K562 (cell line): ENCODE measurements at regions not wholly inside any gene's neighbourhood (a gene's known extent, or its start where the extent isn't known, plus 50 kb on each side); places are given as distances from the start of the nearest gene placed in this dataset.

Experiments
- ATAC-seq: fragments of 200-7000 bp; cut with Tn5 transposase; 3 replicates; pipeline ENCODE4 v1.9.1; 2020; ENCODE audit warnings: moderate library complexity
- BruUV-seq: library from RNA; stranded (reverse); fragments of 400-500 nt; replicated peaks from 2 replicates; lab custom pipeline; 2021; lab: Mats Ljungman, UMichigan
- CTCF ChIA-PET: fragments of 300-600 bp; formaldehyde crosslinking; extraction: SDS; loops from one replicate; lab custom pipeline; 2021; ENCODE audit warnings: low intra/inter-chr PET ratio; lab: Yijun Ruan, JAX
- POLR2A ChIA-PET: fragments of 300-600, 350-650 bp; sonication (Branson Sonifier 250); formaldehyde crosslinking; extraction: SDS; loops from one replicate; lab custom pipeline; 2021; ENCODE audit warnings: antibody characterized with exemption, inconsistent platforms; lab: Yijun Ruan, JAX
- DNase-seq, 4 experiments: peaks; one replicate each; pipeline versions ENCODE4 v3.0.0 to v3.0.0-alpha.2; 2011 to 2018; ENCODE audit warnings: low spot score in 3 of 4, mixed read lengths in 3 of 4; ENCODE audit errors: extremely low read depth in 1 of 4
- FAIRE-seq: peaks from 2 replicates; lab custom pipeline; 2011; peaks lifted over from hg19 to GRCh38; lab: Jason Lieb, UNC
- H2AFZ ChIP-seq: 2 replicates; pipeline ENCODE4 v1.6.0; 2011; ENCODE audit warnings: low read depth, low read length, control low read depth, inconsistent platforms
- H3K27ac ChIP-seq: fragments of 200-600 bp; 3 replicates; pipeline ENCODE4 v1.8.0; 2011; ENCODE audit warnings: low read depth, mild to moderate bottlenecking, control low read depth, inconsistent platforms, low read length, moderate library complexity, mixed read lengths; ENCODE audit errors: extremely low read depth
- H3K27me3 ChIP-seq, 2 experiments: fragments of 300-600 bp in 1 of 2; 2 replicates in 1 of 2; 3 replicates in 1 of 2; pipeline versions ENCODE4 v1.6.0 to v1.8.0; 2011; ENCODE audit warnings: inconsistent platforms in 2 of 2, low read length in 2 of 2, mild to moderate bottlenecking in 1 of 2, mixed read lengths in 1 of 2, moderate library complexity in 1 of 2; ENCODE audit not compliant: control insufficient read depth in 2 of 2, insufficient read depth in 2 of 2
- H3K36me3 ChIP-seq: fragments of 300-600 bp; 3 replicates; pipeline ENCODE4 v1.8.0; 2011; ENCODE audit warnings: mild to moderate bottlenecking, low read length, inconsistent platforms; ENCODE audit not compliant: control insufficient read depth, insufficient read depth
- H3K4me1 ChIP-seq, 2 experiments: fragments of 200-600 bp in 1 of 2; replicated peaks in 1 of 2; 2 replicates in 1 of 2; 3 replicates in 1 of 2; pipeline versions ENCODE4 v1.5.1 to v1.8.0; 2011; ENCODE audit warnings: inconsistent platforms in 2 of 2, low read length in 2 of 2, mild to moderate bottlenecking in 1 of 2, mixed read lengths in 1 of 2, moderate library complexity in 1 of 2; ENCODE audit not compliant: control insufficient read depth in 2 of 2, insufficient read depth in 2 of 2
- H3K4me2 ChIP-seq: 2 replicates; pipeline ENCODE4 v1.6.1; 2011; ENCODE audit warnings: low read length, control low read depth, inconsistent platforms, mixed read lengths; ENCODE audit not compliant: insufficient read depth
- H3K4me3 ChIP-seq: fragments of 200-600 bp; sonication (generic), shearing (Covaris generic); 2 replicates; pipeline ENCODE4 v1.5.1; 2016; ENCODE audit warnings: control low read depth, inconsistent platforms
- H3K79me2 ChIP-seq: fragments of 200-600 bp; 3 replicates; pipeline ENCODE4 v1.8.0; 2011; ENCODE audit warnings: low read length, inconsistent platforms; ENCODE audit not compliant: control insufficient read depth, insufficient read depth
- H3K9ac ChIP-seq, 2 experiments: 2 replicates each; pipeline versions ENCODE4 v1.6.0 to v1.6.1; 2011; ENCODE audit warnings: low read depth in 2 of 2, low read length in 2 of 2, control low read depth in 1 of 2, inconsistent platforms in 1 of 2, mild to moderate bottlenecking in 1 of 2, mixed read lengths in 1 of 2; ENCODE audit not compliant: insufficient read depth in 1 of 2
- H3K9me1 ChIP-seq: one replicate; pipeline ENCODE4 v1.6.0; 2011; ENCODE audit warnings: inconsistent platforms, mild to moderate bottlenecking, low read length, moderate library complexity; ENCODE audit not compliant: control insufficient read depth, insufficient read depth
- H3K9me3 ChIP-seq: replicated peaks from 2 replicates; pipeline ENCODE4 v1.5.1; 2011; ENCODE audit warnings: low read depth, low read length, inconsistent platforms; ENCODE audit not compliant: control insufficient read depth, insufficient read depth
- H4K20me1 ChIP-seq: replicated peaks from 2 replicates; pipeline ENCODE4 v1.6.1; 2011; ENCODE audit warnings: low read length, inconsistent platforms, mixed read lengths; ENCODE audit not compliant: control insufficient read depth, insufficient read depth
- ELF4 ChIP-seq: fragments of 450-650 bp; formaldehyde crosslinking; IDR thresholded peaks from 2 replicates; pipeline ENCODE4 v1.4.0; 2022; ENCODE audit warnings: missing genetic modification characterization
- ILK ChIP-seq: fragments of 450-650 bp; IDR thresholded peaks from 2 replicates; pipeline ENCODE4 v1.6.1; 2016; ENCODE audit warnings: missing genetic modification characterization, low read depth, mild to moderate bottlenecking, missing compliant biosample characterization, moderate library complexity, borderline replicate concordance
- MCM3 ChIP-seq: fragments of 450-650 bp; IDR thresholded peaks from 2 replicates; pipeline ENCODE4 v1.6.1; 2016
- NR3C1 ChIP-seq: sonication (generic); formaldehyde crosslinking; IDR thresholded peaks from 2 replicates; pipeline ENCODE4 v1.8.1; 2022; ENCODE audit warnings: missing genetic modification reagents
- POU5F1 ChIP-seq: fragments of 150-350 bp; IDR thresholded peaks from 2 replicates; pipeline ENCODE4 v1.6.1; 2014; ENCODE audit warnings: borderline replicate concordance, low read length, low read depth, mild to moderate bottlenecking; ENCODE audit not compliant: partially characterized antibody
- SFPQ ChIP-seq: fragments of 200-400 bp; formaldehyde crosslinking; IDR thresholded peaks from 2 replicates; pipeline ENCODE4 v1.6.1; 2017; ENCODE audit warnings: mild to moderate bottlenecking, low read depth, low read length, moderate library complexity
- SMARCA5 ChIP-seq: fragments of 450-650 bp; IDR thresholded peaks from 2 replicates; pipeline ENCODE4 v1.6.1; 2016
- THRA ChIP-seq: fragments of 450-650 bp; IDR thresholded peaks from 2 replicates; pipeline ENCODE4 v1.6.1; 2017; ENCODE audit warnings: mild to moderate bottlenecking, moderate library complexity
- ZNF644 ChIP-seq: fragments of 200-800 bp; sonication (Bioruptor generic); IDR thresholded peaks from 2 replicates; pipeline ENCODE4 v1.6.1; 2016; ENCODE audit warnings: low read depth, missing genetic modification characterization, missing compliant biosample characterization
- WGBS: fragments of 100-300 bp; shearing (Covaris generic); methylation state at CpG from one replicate; pipeline ENCODE4 v1.1.6; 2016; ENCODE audit warnings: low coverage, mixed read lengths; ENCODE audit not compliant: insufficient coverage; ENCODE audit errors: missing lambda C conversion rate; 5-methylcytosine and 5-hydroxymethylcytosine counted together
- in situ Hi-C: fragments of 300-500 bp; cut with MboI; formaldehyde crosslinking; loops from 4 replicates; pipeline ENCODE4 v1.15.0; 2018; ENCODE audit warnings: inconsistent platforms, mixed read lengths
- intact Hi-C: fragments of 100-400 bp; cut with micrococcal nuclease; formaldehyde crosslinking; loops from 2 replicates; pipeline ENCODE4 v1.14.2; 2022
- TF ChIP-seq, protein P1 (sequence below): fragments of 250-450 bp; sonication (Bioruptor Pico); IDR thresholded peaks from 2 replicates; pipeline ENCODE4 v1.4.0; 2020; ENCODE audit warnings: mild to moderate bottlenecking
- TF ChIP-seq, protein P2 (sequence below): IDR thresholded peaks from 3 replicates; pipeline ENCODE4 v1.6.1; 2011; ENCODE audit warnings: borderline replicate concordance, mild to moderate bottlenecking, moderate library complexity; ENCODE audit not compliant: insufficient read length; ENCODE audit errors: extremely low read depth

- Histone ChIP-seq H3K4me1 (no peaks in the 10 kb centered on the region), H3K9me1 (no peaks in the 10 kb centered on the region), H3K4me2 (no peak overlapping the region), H4K20me1 (no peaks in the 10 kb centered on the region), H3K9ac (no peak overlapping the region), H3K27ac (no peak overlapping the region), H3K27me3 (no peaks in the 10 kb centered on the region), H3K36me3 (no peaks in the 10 kb centered on the region), H3K79me2 (no peaks in the 10 kb centered on the region), H2AFZ (no peak overlapping the region), H3K4me3 (no peak overlapping the region), H3K9me3 (no peaks in the 10 kb centered on the region; the same call in 1 of the 2 replicates)
- intact Hi-C loops, result no loop called here
- ATAC-seq, result no peak
- ChIA-PET POLR2A (no interaction called here), CTCF (no interaction called here)
- 0% methylated on average over 5 of the region's 5 CpGs for WGBS
- DNase-seq, result no peak
- no TSS peak for BruUV-seq
- no peak for FAIRE-seq
- in situ Hi-C loops, result no loop called here
- TF ChIP-seq THRA, result no peak
- TF ChIP-seq, protein P1, sequence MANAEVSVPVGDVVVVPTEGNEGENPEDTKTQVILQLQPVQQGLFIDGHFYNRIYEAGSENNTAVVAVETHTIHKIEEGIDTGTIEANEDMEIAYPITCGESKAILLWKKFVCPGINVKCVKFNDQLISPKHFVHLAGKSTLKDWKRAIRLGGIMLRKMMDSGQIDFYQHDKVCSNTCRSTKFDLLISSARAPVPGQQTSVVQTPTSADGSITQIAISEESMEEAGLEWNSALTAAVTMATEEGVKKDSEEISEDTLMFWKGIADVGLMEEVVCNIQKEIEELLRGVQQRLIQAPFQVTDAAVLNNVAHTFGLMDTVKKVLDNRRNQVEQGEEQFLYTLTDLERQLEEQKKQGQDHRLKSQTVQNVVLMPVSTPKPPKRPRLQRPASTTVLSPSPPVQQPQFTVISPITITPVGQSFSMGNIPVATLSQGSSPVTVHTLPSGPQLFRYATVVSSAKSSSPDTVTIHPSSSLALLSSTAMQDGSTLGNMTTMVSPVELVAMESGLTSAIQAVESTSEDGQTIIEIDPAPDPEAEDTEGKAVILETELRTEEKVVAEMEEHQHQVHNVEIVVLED (CRISPR knock-in tag), result no peak
- TF ChIP-seq, protein P2, sequence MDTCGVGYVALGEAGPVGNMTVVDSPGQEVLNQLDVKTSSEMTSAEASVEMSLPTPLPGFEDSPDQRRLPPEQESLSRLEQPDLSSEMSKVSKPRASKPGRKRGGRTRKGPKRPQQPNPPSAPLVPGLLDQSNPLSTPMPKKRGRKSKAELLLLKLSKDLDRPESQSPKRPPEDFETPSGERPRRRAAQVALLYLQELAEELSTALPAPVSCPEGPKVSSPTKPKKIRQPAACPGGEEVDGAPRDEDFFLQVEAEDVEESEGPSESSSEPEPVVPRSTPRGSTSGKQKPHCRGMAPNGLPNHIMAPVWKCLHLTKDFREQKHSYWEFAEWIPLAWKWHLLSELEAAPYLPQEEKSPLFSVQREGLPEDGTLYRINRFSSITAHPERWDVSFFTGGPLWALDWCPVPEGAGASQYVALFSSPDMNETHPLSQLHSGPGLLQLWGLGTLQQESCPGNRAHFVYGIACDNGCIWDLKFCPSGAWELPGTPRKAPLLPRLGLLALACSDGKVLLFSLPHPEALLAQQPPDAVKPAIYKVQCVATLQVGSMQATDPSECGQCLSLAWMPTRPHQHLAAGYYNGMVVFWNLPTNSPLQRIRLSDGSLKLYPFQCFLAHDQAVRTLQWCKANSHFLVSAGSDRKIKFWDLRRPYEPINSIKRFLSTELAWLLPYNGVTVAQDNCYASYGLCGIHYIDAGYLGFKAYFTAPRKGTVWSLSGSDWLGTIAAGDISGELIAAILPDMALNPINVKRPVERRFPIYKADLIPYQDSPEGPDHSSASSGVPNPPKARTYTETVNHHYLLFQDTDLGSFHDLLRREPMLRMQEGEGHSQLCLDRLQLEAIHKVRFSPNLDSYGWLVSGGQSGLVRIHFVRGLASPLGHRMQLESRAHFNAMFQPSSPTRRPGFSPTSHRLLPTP, result no peak
- TF ChIP-seq ILK (tag), result no peak
- no peak for TF ChIP-seq POU5F1
- no peak for TF ChIP-seq SFPQ
- TF ChIP-seq ZNF644, result no peak
- no peak for TF ChIP-seq SMARCA5
- TF ChIP-seq NR3C1 (CRISPR knock-in tag), result no peak
- no peak for TF ChIP-seq MCM3
- no peak for TF ChIP-seq ELF4
Measured at GRCh38 chr15:47959617-47960413, 161.0 kb upstream of the SLC24A5 start.
